OCI-LY7 (cell line): ENCODE measurements at regions not wholly inside any gene's neighbourhood (a gene's known extent, or its start where the extent isn't known, plus 50 kb on each side); places are given as distances from the start of the nearest gene placed in this dataset.

ENCODE experiments used
- EZH2phosphoT487 ChIP-seq: fragments of 200-600 bp; sonication (generic); IDR thresholded peaks from 2 replicates; pipeline ENCODE4 v1.6.1; 2018; ENCODE audit warnings: low read depth, borderline replicate concordance, mild to moderate bottlenecking, mixed run types, antibody characterized with exemption, low read length, moderate library complexity, mixed read lengths
- TF ChIP-seq, protein P1 (sequence below): fragments of 200-600 bp; sonication (generic); conservative IDR thresholded peaks from 2 replicates; pipeline ENCODE4 v1.5.1; 2014; ENCODE audit warnings: mild to moderate bottlenecking, antibody characterized with exemption, low read length, moderate library complexity, mixed read lengths

DNA sequence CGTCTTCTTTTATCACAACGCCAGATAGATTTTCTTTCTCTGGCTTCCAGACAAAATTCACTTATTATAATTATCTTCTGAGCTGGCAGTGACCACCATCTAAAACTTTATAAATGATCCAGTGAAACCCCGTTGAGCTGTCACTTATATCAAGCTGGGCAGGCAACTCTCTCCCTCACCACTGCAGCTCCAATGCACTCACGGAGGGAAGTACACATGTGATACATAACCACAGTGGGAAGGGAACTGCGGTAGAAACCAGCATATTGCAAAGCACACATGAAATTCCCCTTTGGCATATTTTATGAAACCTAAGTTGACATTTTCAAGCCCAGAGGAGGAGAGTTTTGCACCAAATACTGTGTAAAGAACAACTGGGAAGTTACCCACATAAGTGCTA lies 536.9 kb downstream of the HACE1 start:
- TF ChIP-seq, protein P1, sequence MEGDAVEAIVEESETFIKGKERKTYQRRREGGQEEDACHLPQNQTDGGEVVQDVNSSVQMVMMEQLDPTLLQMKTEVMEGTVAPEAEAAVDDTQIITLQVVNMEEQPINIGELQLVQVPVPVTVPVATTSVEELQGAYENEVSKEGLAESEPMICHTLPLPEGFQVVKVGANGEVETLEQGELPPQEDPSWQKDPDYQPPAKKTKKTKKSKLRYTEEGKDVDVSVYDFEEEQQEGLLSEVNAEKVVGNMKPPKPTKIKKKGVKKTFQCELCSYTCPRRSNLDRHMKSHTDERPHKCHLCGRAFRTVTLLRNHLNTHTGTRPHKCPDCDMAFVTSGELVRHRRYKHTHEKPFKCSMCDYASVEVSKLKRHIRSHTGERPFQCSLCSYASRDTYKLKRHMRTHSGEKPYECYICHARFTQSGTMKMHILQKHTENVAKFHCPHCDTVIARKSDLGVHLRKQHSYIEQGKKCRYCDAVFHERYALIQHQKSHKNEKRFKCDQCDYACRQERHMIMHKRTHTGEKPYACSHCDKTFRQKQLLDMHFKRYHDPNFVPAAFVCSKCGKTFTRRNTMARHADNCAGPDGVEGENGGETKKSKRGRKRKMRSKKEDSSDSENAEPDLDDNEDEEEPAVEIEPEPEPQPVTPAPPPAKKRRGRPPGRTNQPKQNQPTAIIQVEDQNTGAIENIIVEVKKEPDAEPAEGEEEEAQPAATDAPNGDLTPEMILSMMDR: no peak
- TF ChIP-seq EZH2phosphoT487: no peak
